NCI-H345 (cell line): ENCODE measurements at regions not wholly inside any gene's neighbourhood (a gene's known extent, or its start where the extent isn't known, plus 50 kb on each side); places are given as distances from the start of the nearest gene placed in this dataset.
"Not testable (repeated sequence)": the region's sequence is repeated elsewhere in the genome, so short reads cannot be mapped to it uniquely, and the experiment has no call there.

Experiments used
- DNase-seq: peaks from one replicate; lab custom pipeline; 2025; lab: John Stamatoyannopoulos, UW

DNA sequence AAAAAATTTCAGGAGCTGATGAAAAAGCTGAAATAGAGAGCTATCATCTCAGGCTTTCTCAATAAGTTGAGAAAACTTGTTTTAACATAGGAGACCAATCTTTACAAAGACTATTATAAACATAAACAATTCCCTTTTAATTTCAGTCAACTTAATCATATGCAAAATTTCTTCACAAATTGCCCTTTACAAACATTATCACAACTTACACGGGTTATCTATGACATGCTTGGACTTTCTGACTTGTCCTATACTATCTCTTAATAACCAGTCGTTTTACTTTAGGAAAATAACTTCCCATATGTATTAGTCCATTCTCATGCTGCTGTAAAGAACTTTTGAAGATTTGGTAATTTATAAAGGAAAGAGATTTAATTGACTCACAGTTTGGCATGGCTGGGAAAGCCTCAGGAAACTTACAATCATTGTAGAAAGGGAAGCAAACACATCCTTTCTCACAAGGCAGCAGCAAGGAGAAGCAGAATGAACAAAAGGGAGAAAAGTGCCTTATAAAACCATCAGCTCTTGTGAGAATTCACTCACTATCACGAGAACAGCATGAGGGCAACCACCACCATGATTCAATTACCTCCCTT, 1583.7 kb upstream of the CELF4 start:
- no peak for DNase-seq

DNA sequence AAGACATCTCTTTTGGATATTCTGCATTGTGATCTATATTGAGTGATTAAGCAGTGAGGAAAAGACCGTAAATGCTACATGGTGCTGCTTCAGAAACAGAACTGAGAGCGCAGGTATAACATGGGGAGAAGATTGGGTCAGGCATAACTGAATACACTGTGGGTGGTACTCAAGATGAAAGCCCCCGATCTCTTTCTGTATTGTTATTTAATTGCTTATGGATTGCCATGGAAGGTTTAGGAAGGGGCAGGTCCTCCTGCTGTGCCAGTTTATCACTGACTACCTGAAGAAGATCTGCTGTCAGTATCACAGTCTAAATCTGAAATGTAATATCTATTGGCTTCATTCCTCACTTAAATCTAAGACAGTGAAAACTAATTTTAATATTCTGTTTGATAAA, 1568.7 kb upstream of the CELF4 start:
- no peak for DNase-seq

DNA sequence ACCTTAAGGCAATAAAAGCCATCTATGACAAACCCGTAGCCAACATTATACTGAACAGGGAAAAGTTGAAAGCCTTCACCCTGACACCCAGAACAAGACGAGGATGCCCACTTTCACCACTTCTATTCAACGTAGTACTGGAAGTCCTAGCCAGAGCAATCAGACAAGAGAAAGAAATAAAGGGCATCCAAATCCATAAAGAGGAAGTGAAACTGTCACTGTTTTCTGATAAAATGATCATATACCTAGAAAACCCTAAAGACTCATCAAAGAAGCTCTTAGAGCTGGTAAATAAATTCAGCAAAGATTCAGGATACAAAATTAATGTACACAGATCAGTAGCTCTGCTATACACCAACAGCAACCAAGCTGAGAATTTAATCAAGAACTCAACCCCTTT, 1561.9 kb upstream of the CELF4 start:
- not testable (repeated sequence) for DNase-seq

DNA sequence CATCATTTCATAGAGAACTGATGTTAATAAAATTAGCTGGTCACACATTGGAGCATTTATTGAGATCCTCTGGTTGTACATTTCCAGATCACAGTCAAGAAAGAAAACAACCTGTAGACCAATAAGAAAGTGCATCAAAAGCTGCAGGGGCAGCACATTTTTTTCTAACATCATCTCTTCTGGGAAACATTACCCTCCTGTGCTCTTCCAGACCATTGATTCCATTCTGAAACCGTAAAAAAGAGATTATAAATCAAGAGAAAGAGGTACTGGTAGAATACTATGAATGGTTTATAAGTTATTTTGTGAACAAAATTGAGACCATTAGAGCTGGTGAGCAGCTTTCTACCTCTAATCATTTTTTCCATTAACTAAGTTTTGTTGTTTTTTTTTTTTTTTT, 1548.2 kb upstream of the CELF4 start:
- no peak for DNase-seq

DNA sequence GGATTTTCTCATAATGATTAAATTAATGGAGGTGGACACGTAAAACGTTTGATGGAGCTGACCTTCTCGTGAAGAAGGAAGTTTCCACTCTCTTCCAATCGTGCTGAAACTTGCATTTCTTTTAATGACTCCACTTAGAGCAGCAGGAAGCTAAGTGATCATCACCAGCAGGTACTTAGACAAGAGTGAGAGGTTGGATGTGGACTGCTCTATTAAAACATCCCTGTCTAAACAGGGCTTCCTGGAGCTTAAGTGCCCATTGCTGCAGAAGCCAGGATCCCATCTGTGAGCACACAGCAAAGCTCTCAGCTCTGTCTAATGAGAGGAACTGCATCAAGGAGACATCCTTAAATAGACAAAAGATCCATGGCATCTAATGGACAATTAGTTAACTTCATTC, 1539.5 kb upstream of the CELF4 start:
- peak; percentile 85 for DNase-seq

DNA sequence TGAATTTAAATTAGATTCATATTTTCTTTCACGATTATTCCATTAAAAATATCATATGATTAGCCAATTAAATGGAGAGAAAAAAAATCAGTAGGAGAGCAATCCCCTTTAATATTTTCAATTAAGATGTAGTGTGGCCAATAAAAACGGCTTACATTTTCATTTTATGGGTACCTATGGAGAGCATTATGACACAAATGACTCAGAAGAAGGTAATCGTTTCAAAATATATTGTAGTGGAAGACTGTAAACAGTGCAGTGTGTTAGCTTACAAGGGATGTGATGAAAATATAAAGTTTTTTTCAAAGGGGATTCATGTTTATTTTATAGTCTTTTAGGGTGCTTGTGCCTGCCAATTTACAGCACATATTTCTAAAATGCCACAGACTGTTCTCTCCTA, 1507.4 kb upstream of the CELF4 start:
- no peak for DNase-seq

DNA sequence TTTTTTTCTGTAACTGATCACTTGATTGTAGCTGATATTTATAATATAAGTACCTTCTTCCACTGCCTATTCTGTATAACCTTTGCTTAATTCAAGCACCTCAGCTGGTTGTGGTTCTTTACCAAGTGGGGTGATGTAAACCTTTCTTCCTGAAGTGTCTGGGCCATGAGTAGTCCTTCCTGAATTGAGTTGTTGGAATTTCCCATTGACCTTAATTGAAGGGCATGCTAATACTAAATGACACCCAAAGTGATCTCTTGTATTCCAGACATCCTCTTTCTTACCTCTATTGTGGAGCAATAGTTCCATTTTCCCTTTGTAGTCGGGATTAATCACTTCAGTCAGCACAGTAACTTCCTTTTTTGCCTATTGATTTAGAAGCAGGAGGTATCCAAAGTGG, 1496.8 kb upstream of the CELF4 start:
- DNase-seq: no peak

DNA sequence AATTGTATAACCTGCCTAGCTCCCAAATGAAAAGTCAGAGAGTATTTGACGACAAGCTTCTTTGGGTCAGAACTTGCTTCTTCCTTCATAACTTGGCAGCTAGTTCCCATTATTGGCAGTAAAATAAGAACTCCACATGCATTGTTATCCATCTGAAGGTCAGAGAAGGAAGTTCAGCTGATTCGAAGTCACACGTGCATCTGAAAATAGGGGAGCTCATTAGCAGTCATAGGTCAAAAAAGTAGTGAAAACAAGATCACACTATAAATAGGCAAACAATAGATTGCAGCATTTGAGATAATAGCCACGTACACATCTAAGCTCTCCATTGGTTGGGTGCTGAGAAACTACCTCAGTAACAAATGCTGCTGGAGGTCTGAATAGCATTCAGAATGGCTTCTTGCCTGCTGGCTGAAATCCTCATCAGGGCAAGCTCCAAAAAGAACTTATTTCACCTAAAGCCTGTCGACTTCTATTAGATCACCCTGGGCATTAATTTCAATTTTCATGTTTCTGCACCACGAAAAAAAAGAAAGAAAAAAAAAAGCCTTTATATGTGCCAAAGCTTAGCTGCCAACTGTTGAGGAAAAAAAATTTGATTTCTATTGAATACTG, 1492.9 kb upstream of the CELF4 start:
- no peak for DNase-seq

DNA sequence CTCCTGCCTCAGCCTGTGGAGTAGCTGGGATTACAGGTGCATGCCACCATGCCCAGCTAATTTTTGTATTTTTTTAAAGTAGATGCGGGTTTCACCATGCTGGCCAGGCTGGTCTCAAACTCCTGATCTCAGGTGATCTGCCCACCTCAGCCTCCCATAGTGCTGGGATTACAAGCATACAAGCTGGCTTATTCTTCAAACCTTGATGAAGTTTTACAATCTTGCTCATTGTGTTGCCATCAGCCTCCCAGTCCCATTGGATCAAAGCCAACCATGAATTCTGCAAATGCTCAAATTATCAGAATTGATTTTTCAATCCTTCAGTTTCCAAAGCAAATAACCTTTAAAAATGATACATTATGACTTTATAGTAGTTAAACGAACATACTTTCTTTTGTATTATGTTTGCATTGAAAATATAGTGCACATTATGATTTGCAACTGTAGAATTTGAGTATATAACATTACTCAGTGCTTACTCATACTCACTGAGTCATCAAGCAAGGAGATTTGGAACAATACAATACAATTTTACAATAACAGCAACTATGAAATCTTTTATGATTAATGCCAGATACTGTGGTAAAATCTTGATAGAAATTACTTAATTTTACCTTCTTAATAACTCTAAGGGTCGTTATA, 1491.9 kb upstream of the CELF4 start:
- no peak for DNase-seq

DNA sequence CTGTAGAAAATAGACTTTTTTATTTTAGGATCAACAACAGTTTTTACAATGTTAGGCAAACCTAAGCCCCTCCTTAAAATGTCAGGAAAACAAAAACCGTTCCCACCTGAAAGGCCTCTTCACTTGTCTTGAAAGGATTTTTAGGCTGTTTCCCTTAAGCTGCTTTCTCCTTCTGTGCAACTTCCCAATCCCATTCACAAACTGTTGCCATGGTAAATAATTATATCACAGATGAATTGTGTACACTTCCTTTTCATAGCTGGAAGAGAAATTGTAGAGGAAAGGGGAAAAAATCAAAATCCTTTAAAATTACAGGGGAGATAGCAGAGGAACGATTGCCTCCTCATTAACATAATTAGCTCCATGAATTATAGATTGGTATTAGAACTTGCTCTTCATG, 1488.0 kb upstream of the CELF4 start:
- peak; percentile 14 for DNase-seq

DNA sequence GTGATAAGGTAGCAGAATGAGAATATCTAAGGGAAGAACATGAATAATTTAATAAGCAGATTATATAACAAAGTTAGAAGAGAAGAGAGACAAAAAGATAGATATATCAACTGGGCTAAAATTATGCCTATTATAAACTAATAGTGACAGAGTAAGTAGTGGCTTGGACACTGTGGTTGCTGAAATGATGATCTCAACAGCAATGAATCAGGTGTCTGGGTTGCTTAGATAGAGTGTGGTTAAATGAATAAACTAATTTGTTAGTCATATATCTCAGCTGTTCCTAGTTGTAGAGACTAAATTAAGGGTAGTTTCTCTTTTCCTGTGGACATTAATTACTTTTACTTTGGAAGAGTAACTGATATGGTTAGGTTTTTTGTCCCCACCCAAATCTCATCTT, 1485.4 kb upstream of the CELF4 start:
- no peak for DNase-seq

DNA sequence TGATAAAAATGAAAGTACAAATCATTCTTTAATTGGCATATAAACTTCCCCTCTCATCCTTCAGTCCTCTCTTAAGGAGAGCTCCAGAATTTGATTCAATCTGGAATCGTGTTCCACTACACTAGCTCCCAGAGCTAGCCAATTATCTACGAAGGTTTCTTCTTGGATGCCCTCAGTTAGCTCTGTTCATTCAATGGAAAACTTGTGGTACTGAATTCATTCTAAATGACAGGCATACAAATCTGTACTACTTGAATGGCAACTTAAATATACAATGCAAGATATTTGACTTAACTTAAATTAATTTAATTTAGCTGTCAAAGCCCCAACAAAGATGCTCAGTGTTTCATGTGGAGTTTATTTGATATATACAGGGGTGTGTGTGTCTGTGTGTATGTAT, 1474.2 kb upstream of the CELF4 start:
- DNase-seq: no peak

DNA sequence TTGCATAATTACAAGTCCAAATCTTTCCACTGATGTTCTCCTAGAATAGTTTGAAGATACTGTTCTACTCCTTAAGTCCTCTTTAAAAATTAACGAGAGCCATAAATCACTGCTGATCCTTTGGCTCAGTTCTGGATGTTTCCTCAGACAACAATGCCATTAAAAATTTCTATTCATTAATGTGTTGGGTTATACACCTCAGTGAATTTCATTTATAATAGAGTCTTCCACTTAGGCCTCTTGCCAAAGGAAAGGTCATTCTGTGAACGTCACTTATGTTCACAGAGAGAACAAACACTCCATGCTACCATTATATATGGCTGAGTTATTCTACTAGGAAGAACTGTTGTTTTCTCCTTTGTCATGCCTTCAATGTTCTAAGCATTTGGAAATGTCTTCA, 1472.3 kb upstream of the CELF4 start:
- peak; percentile 61 for DNase-seq

DNA sequence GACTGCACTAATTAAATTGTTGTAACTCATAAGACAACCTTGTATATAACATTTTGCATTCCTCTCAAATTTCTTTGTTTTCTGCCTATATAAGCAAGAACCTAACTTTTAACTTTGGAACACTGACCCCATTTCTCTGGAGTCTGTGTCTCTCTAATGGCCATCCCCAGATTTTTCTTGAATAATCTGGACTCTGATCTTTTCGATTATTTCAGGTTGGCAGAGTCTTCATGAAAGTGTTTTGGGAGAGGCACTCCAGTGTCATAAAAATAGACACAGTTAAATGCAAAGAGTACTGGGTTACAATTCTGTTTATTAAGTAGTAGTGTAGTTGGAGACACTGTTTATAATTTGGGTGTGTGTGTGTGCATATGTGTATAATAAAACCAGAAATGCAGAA, 1467.7 kb upstream of the CELF4 start:
- no peak for DNase-seq

DNA sequence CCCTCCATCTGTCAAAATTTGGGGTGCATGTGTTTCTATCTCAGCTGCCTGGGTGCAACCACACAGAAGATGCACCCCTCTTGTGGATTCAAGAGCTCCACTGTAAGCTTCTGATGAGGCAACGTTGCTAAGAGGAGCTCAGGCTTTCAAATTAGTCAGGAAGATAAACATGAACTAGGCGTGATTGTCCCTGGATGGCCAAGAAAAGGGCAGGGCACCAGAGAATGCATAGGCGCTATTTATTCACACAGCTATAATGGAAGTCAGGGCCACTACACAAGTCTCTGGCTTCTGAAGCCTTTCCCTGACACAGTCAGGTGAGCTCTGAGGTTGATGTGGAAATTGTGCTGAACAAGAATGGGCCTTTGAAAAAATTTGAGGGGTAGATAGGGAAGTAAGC, 1466.0 kb upstream of the CELF4 start:
- DNase-seq: no peak

DNA sequence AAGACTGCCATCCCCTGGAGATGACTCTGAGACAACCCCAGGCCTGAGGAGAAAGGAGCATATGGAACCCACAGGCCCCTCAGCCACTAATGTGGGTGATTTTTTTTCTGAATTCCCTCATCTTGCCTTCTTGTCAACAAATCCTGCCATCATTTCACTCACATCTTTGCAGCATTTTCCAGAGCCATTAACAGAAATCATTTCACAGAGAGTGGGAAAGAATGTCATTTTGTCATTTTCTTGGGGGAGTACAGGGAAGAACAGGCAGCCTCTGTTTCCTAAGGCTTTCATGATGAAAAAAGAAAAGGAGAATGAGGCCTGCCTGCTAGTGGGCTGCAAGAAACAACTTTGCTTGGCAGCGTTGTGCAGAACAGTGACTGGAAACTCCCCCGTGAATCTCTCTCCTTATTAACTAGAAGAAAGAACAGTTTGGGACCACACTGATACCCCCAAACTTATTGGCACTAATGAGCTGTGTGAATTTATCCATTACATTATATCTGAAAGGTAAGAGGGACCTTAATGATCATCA, 1464.6 kb upstream of the CELF4 start:
- no peak for DNase-seq

DNA sequence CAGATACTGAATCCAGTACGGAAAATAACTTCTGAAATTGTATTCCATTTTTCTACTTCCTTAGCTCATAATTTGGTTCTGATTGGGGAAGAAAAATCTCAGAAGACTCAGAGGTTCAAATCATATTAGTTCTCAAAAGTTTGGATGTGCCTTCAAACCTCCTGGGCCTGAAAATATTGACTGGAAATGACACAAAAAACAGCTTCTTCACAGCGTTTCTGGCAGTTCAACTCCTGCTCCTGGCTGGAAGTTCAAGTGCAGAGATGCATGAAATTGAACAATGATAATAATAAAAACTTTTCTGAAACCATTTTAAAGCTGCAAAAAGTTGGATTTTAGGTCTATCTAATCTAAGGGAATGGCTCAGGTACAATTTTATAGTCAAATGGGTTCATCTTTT, 1459.9 kb upstream of the CELF4 start:
- DNase-seq: no peak

DNA sequence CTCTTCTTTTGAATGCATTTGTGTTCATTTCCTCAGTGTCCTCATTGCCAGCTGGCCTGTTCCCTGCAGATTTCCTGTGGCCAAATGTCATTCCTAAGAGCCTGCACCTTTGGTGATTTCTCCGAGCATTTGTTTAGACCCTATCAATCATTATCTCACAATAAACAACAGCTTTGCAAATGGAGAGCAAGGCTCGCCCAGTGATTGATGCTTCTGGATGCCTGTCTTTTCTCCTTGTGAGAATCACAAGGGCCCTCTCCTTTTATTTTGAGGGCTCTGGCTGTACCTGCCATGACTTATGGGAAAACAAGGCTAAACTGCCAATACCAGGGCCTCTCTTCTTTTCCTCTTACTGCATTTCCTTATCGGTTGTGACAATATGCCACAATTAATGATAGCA, 1454.4 kb upstream of the CELF4 start:
- peak; percentile 35 for DNase-seq

DNA sequence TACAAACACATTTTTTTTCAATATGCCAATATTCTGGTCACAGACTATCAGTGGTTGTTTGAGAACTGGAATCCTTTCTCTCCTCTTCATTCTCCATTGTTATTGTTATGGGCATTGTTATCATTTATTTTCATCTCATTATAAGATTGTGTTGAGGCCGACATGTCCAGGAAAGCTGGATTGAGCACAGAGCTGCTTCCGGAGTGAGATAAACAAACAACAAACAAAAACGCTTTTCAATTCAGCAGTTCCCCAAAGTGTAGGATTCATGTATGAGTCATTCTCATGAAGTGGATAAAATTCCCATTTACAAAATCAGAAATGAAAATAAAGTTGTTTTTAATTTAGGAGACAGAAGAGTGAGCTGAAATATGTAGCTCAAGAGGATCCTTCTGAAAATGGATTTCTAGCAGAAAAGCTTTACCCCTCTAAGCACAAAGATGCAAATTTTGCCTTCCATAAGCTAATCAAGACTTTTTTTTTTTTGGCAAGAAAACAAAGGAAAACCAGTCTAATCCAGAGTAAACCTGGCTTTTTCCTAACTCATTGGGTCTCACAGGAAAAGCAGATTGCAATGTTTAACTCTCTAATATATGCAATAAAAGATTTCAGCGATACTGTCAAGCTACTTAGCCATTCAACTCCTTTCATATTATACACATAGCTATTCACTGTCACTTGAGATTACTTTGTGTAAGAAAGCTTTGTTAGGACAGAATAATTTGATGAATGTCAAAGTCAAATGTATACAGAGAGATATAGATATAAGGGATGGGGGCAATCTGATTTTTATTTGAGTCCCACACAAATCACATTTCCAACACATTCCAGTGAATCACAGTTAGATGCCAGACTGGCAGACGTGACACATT, 1441.7 kb upstream of the CELF4 start:
- DNase-seq: no peak

DNA sequence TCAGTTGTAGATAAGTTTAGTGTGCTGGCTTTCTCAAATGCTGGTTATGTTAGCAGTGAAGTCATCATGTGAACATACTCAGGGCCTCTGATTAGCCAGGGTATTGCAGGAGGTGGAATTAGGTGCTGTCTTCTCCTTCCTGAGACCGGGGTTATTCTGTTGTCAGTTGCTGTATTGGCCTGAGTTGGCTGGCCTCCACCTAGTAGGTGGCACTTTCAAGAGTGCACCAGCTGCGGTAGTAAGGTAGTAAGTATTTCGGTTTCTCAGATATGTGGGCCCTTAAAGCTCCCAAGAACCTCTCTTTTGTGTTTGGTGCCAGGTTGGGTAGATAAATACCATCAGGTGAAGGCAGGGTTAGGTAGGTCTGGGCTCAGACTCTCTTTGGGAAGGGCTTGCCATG, 1430.5 kb upstream of the CELF4 start:
- no peak for DNase-seq

DNA sequence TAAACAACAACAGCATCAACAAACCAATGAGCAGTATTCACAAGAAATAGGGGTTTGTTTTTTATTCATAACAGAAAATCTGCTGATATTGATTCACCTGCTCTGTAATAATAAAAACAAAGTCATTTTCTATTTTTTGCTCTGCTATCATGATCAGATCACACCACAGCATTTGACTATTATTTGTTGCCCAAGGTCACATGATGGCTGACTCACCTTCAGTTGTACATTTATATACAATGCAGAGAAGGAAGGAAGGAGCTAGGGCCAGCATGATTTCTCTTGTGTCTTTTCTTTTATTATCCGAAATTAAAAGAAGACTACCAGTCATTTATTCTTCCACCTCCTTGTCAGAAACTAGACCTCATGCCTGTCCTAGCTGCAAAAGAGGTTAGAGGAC, 1427.7 kb upstream of the CELF4 start:
- DNase-seq: no peak

DNA sequence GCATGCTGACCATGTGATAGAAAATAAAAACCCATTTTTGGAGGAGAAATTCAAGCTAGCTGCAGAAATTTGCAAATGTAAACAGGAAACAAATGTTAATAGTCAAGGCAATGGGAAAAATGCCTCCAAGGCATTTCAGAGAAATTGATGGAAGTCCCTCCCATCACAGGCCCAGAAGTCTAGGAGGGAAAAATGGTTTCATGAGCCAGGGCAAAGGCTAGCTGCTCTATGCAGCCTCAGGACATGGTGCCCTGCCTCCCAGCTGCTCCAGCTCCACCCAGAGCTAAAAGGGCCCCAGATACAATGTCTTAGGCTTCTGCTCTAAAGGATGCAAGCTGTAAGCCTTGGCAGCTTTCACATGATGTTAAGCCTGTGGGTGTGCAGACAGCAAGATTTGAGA, 1419.4 kb upstream of the CELF4 start:
- DNase-seq: no peak

DNA sequence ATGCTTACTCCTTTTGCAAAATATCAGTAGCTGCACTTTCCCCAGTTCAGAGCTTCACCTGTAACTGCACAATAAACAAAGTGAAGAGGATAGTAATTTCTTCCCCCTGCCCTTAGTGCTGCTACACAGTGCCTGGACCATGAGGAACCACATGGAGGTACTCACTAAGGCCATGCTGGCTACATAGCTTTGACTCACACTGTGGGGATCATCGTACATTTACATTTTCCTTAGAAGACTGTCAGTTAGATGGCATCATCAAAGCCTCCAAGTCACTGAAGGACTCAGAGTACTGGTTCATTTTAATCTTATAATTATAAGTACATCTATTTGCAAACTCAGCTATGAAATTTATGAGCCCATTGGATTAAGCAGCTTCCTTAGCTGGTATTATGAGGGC, 1416.5 kb upstream of the CELF4 start:
- DNase-seq: no peak
